Spinal cord (tissue), 9 donors: ENCODE measurements at regions not wholly inside any gene's neighbourhood (a gene's known extent, or its start where the extent isn't known, plus 50 kb on each side); places are given as distances from the start of the nearest gene placed in this dataset.
A peak's percentile ranks its signal among the peaks of the same experiment; 100 is the strongest.

Experiments
- DNase-seq, 6 donors: peaks; one replicate each; pipeline versions ENCODE4 v3.0.0 to v3.0.0-alpha.2; 2013 to 2015; ENCODE audit warnings: low spot score in 6 of 6, low read depth in 4 of 6
- H3K27ac ChIP-seq: one replicate; pipeline ENCODE4 v1.5.1; 2013; ENCODE audit warnings: low read depth, low read length, control low read depth
- H3K27me3 ChIP-seq: one replicate; pipeline ENCODE4 v1.6.1; 2013; ENCODE audit warnings: low read length; ENCODE audit not compliant: control insufficient read depth, insufficient read depth
- H3K36me3 ChIP-seq: one replicate; pipeline ENCODE4 v1.6.1; 2013; ENCODE audit warnings: low read length; ENCODE audit not compliant: control insufficient read depth, insufficient read depth
- H3K4me1 ChIP-seq: one replicate; pipeline ENCODE4 v1.6.1; 2013; ENCODE audit warnings: low read length; ENCODE audit not compliant: control insufficient read depth, insufficient read depth
- H3K4me3 ChIP-seq: one replicate; pipeline ENCODE4 v1.5.1; 2013; ENCODE audit warnings: low read depth, low read length, control low read depth
- H3K9me3 ChIP-seq: one replicate; pipeline ENCODE4 v1.6.1; 2013; ENCODE audit warnings: low read length; ENCODE audit not compliant: control insufficient read depth, insufficient read depth
- WGBS: methylation state at CpG from one replicate; pipeline ENCODE4 v1.1.5; 2013; ENCODE audit warnings: missing lambda C conversion rate; ENCODE audit not compliant: insufficient coverage; 5-methylcytosine and 5-hydroxymethylcytosine counted together
- donor health status: healthy.

GRCh38 chr7:48703466-48703865 is 220.9 kb upstream of the CDC14C start:
- DNase-seq: peak in 2 of 6 donors; percentile 71 to 83
- peaks cover 5% of the 10 kb centered on the region for H3K4me1 ChIP-seq
- WGBS: 59% methylated on average over 5 of the region's 5 CpGs
- no peak overlapping the region for H3K27ac ChIP-seq
- no peaks in the 10 kb centered on the region for H3K9me3 ChIP-seq
- no peaks in the 10 kb centered on the region for H3K27me3 ChIP-seq
- no peak overlapping the region for H3K4me3 ChIP-seq
- H3K36me3 ChIP-seq: no peaks in the 10 kb centered on the region

- Histone ChIP-seq H3K36me3 (no peaks in the 10 kb centered on the region), H3K4me1 (peaks cover 9% of the 10 kb centered on the region), H3K27me3 (no peaks in the 10 kb centered on the region), H3K4me3 (no peak overlapping the region), H3K9me3 (no peaks in the 10 kb centered on the region), H3K27ac (peak overlapping the region; percentile 43)
- 50% methylated on average over 4 of the region's 4 CpGs for WGBS
- peak in 2 of 6 donors; percentile 56 to 58 for DNase-seq
These were observed 216.2 kb upstream of the CDC14C start for GRCh38 chr7:48708122-48708521.

- Histone ChIP-seq H3K4me1 (peaks cover 9% of the 10 kb centered on the region), H3K9me3 (no peaks in the 10 kb centered on the region), H3K36me3 (no peaks in the 10 kb centered on the region), H3K27me3 (no peaks in the 10 kb centered on the region), H3K4me3 (no peak overlapping the region), H3K27ac (peak overlapping the region; percentile 43)
- 34% methylated on average over 7 of the region's 7 CpGs for WGBS
- DNase-seq: peak in 1 of 6 donors; percentile 26
These were observed 215.7 kb upstream of the CDC14C start for GRCh38 chr7:48708635-48709034.

- H3K4me3 ChIP-seq: no peak overlapping the region
- no peaks in the 10 kb centered on the region for H3K27me3 ChIP-seq
- DNase-seq: no peak
- WGBS: 71% methylated on average over 1 of the region's 2 CpGs
- H3K36me3 ChIP-seq: no peaks in the 10 kb centered on the region
- no peaks in the 10 kb centered on the region for H3K9me3 ChIP-seq
- H3K27ac ChIP-seq: no peak overlapping the region
- peaks cover 9% of the 10 kb centered on the region for H3K4me1 ChIP-seq
These were observed 213.4 kb upstream of the CDC14C start for GRCh38 chr7:48710995-48711394.

GRCh38 chr7:48718731-48719378 is 205.5 kb upstream of the CDC14C start:
- Histone ChIP-seq H3K9me3 (no peaks in the 10 kb centered on the region), H3K36me3 (no peaks in the 10 kb centered on the region), H3K4me3 (no peak overlapping the region), H3K27me3 (no peaks in the 10 kb centered on the region), H3K4me1 (no peaks in the 10 kb centered on the region), H3K27ac (no peak overlapping the region)
- no peak for DNase-seq
- 93% methylated on average over 1 of the region's 2 CpGs for WGBS

DNA sequence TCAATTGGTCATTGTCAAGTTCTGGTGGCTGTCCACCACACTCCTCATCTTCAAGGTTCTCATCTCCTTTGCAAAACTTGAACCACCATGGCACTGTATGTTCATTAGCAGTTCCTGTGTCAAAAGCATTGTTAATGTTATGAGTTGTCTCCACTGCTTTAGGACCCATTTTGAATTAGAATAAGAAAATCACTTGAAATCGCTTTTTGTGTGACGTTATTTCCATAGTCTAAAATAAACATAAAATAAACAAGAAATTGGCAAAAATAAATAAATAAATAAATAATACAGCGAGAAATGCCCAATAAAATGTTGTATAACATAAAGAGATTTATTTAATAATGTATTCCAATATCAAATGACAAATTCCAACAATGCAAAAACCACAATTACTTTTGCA is 195.5 kb upstream of the CDC14C start:
- WGBS: no CpG with 5 or more reads among the region's 3 CpGs
- H3K27ac ChIP-seq: no peak overlapping the region
- no peak overlapping the region for H3K4me3 ChIP-seq

DNA sequence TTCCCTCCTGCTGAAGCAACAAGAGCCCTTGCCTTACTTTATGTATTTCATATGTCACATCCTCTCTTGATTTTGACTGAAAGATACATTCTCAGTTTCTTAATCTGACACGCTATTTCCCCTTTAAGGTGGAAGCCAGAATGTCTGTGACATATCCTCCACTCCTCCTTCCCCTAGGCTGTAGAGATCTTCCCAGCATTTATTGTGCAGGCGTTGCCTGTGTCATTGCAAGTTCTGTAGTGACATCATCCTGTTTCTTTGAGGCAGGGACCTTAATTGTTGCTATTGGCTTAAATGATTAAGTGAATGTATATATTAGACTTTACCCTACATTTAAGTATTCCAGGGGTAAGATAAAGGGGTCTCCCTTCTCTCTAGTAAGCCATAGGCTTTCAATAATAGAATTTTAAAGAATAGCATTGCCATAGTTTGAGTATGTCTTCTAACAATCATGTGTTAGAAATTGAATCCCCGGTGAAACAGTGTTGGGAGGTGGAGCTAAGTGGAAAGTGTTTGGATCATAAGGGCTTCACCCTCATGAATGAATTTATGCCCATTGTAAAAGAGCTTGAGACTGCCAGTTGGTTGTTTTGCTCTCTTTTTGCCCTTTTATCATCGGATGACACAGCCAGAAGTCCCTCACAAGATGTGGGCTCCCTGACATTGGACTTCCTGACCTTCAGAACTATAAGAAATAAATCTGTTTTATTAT is 189.5 kb upstream of the CDC14C start:
- WGBS: 75% methylated on average over 1 of the region's 4 CpGs

More for the DNA sequence above, 195.5 kb upstream of the CDC14C start:
- Histone ChIP-seq H3K9me3 (no peaks in the 10 kb centered on the region), H3K4me1 (no peaks in the 10 kb centered on the region), H3K36me3 (no peaks in the 10 kb centered on the region), H3K27me3 (no peaks in the 10 kb centered on the region)
- DNase-seq: no peak

DNA sequence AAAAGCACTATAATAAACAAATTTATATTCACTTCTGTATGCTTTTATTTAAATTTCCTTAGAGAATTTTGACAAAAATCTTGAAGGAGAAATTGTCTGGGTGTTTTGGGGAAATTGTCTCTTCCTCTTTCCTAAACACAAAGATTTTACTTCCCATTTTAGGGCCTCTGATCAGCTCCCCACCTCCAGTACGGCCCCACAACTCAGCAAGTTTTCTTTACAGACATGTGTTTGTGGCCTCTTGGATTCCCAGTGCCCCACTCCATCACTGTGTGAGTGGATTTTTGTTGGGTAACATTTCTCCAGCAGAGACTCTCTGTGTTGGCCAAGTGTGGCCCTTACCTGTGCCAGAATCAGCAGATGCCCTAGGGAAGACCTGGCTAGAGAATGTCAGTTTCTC is 182.8 kb upstream of the CDC14C start:
- no CpG with 5 or more reads among the region's 1 CpG for WGBS
- H3K36me3 ChIP-seq: no peaks in the 10 kb centered on the region
- H3K27me3 ChIP-seq: no peaks in the 10 kb centered on the region
- H3K9me3 ChIP-seq: peaks cover 6% of the 10 kb centered on the region
- H3K4me3 ChIP-seq: no peak overlapping the region
- no peak overlapping the region for H3K27ac ChIP-seq
- DNase-seq: peak in 1 of 6 donors; percentile 38
- H3K4me1 ChIP-seq: no peaks in the 10 kb centered on the region

More for the DNA sequence above, 189.5 kb upstream of the CDC14C start:
- Histone ChIP-seq H3K4me1 (no peaks in the 10 kb centered on the region), H3K36me3 (no peaks in the 10 kb centered on the region), H3K27me3 (no peaks in the 10 kb centered on the region), H3K9me3 (peaks cover 6% of the 10 kb centered on the region), H3K27ac (no peak overlapping the region), H3K4me3 (no peak overlapping the region)
- DNase-seq: peak in 1 of 6 donors; percentile 14

- no CpG with 5 or more reads among the region's 3 CpGs for WGBS
- DNase-seq: peak in 2 of 6 donors; percentile 76 to 82
These were observed 182.1 kb upstream of the CDC14C start for GRCh38 chr7:48742079-48742798.

More at GRCh38 chr7:48742079-48742798, 182.1 kb upstream of the CDC14C start:
- Histone ChIP-seq H3K36me3 (no peaks in the 10 kb centered on the region), H3K27ac (no peak overlapping the region), H3K4me3 (no peak overlapping the region), H3K4me1 (no peaks in the 10 kb centered on the region), H3K27me3 (no peaks in the 10 kb centered on the region), H3K9me3 (peaks cover 6% of the 10 kb centered on the region)
